Caco-2 (cell line): ENCODE measurements at regions not wholly inside any gene's neighbourhood (a gene's known extent, or its start where the extent isn't known, plus 50 kb on each side); places are given as distances from the start of the nearest gene placed in this dataset.

Source experiments
- BruUV-seq: library from RNA; stranded (reverse); fragments of 400-500 nt; replicated peaks from 2 replicates; lab custom pipeline; 2021; lab: Mats Ljungman, UMichigan
- CTCF ChIA-PET: fragments of 300-600 bp; sonication (Branson Sonifier 250); formaldehyde crosslinking; loops from one replicate; lab custom pipeline; 2022; ENCODE audit warnings: antibody characterized with exemption; lab: Charles Lee
- POLR2A ChIA-PET: fragments of 300-600 bp; sonication (Branson Sonifier 250); formaldehyde crosslinking; loops from one replicate; lab custom pipeline; 2022; ENCODE audit warnings: antibody characterized with exemption; lab: Charles Lee
- DNase-seq, 2 experiments: peaks; one replicate each; pipeline versions ENCODE4 v3.0.0 to v3.0.0-alpha.2; 2020 to 2022
- H3K27me3 ChIP-seq: replicated peaks from 2 replicates; pipeline ENCODE4 v1.6.0; 2011; ENCODE audit warnings: low read length; ENCODE audit not compliant: control insufficient read depth, insufficient read depth
- H3K36me3 ChIP-seq: 2 replicates; pipeline ENCODE4 v1.5.1; 2011; ENCODE audit warnings: low read length; ENCODE audit not compliant: control insufficient read depth, insufficient read depth
- H3K4me1 ChIP-seq: fragments of 250-450 bp; sonication (Bioruptor Pico); 2 replicates; pipeline ENCODE4 v1.5.1; 2020; ENCODE audit warnings: mild to moderate bottlenecking
- H3K4me3 ChIP-seq: 2 replicates; pipeline ENCODE4 v1.5.1; 2011; ENCODE audit warnings: low read depth, mild to moderate bottlenecking, control low read depth, low read length
- H3K9me3 ChIP-seq: fragments of 250-450 bp; sonication (Bioruptor Pico); 2 replicates; pipeline ENCODE4 v1.5.1; 2020; ENCODE audit warnings: mild to moderate bottlenecking, moderate library complexity
- H3K27ac Mint-ChIP-seq: one replicate; pipeline ENCODE4 v1.8.0; 2022; ENCODE audit warnings: mixed read lengths; ENCODE audit not compliant: unreplicated experiment
- H3K27me3 Mint-ChIP-seq: one replicate; pipeline ENCODE4 v1.8.0; 2022; ENCODE audit warnings: mixed read lengths; ENCODE audit not compliant: insufficient read depth, unreplicated experiment
- H3K36me3 Mint-ChIP-seq: one replicate; pipeline ENCODE4 v1.8.0; 2022; ENCODE audit warnings: mild to moderate bottlenecking, mixed read lengths; ENCODE audit not compliant: insufficient read depth, unreplicated experiment
- H3K4me1 Mint-ChIP-seq: one replicate; pipeline ENCODE4 v1.8.0; 2022; ENCODE audit warnings: low read depth, mixed read lengths; ENCODE audit not compliant: unreplicated experiment
- H3K4me3 Mint-ChIP-seq: one replicate; pipeline ENCODE4 v1.8.0; 2022; ENCODE audit warnings: mild to moderate bottlenecking, moderate library complexity, mixed read lengths; ENCODE audit not compliant: unreplicated experiment
- H3K9me3 Mint-ChIP-seq: one replicate; pipeline ENCODE4 v1.8.0; 2022; ENCODE audit warnings: mixed read lengths; ENCODE audit not compliant: unreplicated experiment
- intact Hi-C: fragments of 100-400 bp; cut with micrococcal nuclease; formaldehyde crosslinking; loops from one replicate; pipeline ENCODE4 v1.10.0; 2022; ENCODE audit not compliant: unreplicated experiment
- TF ChIP-seq, protein P1 (sequence below), 2 experiments: fragments of 200-600 bp in 1 of 2; IDR thresholded peaks; 1 replicate in 1 of 2; 2 replicates in 1 of 2; pipeline versions ENCODE4 v1.5.1 to v1.8.0; 2011 to 2022; ENCODE audit warnings: antibody characterized with exemption in 1 of 2, control low read depth in 1 of 2, inconsistent platforms in 1 of 2, low read depth in 1 of 2, low read length in 1 of 2, mild to moderate bottlenecking in 1 of 2, moderate library complexity in 1 of 2; ENCODE audit not compliant: insufficient read depth in 1 of 2, severe bottlenecking in 1 of 2, unreplicated experiment in 1 of 2

DNA sequence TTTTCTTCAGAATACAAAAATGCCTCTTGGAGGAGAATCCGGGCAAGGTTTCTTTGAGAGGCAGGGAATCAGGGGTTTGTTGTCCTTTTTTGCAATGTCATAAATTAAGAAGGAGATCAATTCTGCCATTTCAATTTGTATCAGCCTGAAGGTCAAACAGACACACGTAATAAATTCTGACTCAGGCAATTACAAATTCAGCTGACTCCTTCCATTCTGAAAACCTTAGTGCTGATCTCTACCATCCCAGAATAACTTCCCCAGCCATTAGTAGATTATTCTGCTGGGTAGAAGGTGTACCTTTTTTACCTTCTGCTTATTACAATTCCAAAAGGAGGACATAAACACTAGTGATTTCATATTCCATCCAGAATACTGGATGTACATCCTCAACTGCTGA, 516.6 kb downstream of the AGTPBP1 start:
- no peaks in the 10 kb centered on the region for H3K27me3 ChIP-seq
- POLR2A ChIA-PET = no interaction called here
- H3K27ac Mint-ChIP-seq = no peak overlapping the region
- no peaks in the 10 kb centered on the region for H3K9me3 Mint-ChIP-seq
- H3K36me3 ChIP-seq = no peaks in the 10 kb centered on the region
- intact Hi-C loops = no loop called here
- H3K4me1 Mint-ChIP-seq = no peaks in the 10 kb centered on the region
- H3K4me3 ChIP-seq = no peak overlapping the region
- CTCF ChIA-PET = no interaction called here
- no peak overlapping the region for H3K4me3 Mint-ChIP-seq
- H3K4me1 ChIP-seq = no peaks in the 10 kb centered on the region
- H3K9me3 ChIP-seq = no peaks in the 10 kb centered on the region
- H3K27me3 Mint-ChIP-seq = peaks cover 2% of the 10 kb centered on the region
- BruUV-seq = no TSS peak
- H3K36me3 Mint-ChIP-seq = no peaks in the 10 kb centered on the region
- DNase-seq = no peak
- TF ChIP-seq, protein P1, sequence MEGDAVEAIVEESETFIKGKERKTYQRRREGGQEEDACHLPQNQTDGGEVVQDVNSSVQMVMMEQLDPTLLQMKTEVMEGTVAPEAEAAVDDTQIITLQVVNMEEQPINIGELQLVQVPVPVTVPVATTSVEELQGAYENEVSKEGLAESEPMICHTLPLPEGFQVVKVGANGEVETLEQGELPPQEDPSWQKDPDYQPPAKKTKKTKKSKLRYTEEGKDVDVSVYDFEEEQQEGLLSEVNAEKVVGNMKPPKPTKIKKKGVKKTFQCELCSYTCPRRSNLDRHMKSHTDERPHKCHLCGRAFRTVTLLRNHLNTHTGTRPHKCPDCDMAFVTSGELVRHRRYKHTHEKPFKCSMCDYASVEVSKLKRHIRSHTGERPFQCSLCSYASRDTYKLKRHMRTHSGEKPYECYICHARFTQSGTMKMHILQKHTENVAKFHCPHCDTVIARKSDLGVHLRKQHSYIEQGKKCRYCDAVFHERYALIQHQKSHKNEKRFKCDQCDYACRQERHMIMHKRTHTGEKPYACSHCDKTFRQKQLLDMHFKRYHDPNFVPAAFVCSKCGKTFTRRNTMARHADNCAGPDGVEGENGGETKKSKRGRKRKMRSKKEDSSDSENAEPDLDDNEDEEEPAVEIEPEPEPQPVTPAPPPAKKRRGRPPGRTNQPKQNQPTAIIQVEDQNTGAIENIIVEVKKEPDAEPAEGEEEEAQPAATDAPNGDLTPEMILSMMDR (IDR thresholded peaks at IDR 0.05; ENCODE audit: insufficient read depth in 1 of 2, low read depth in 1 of 2, low read length in 1 of 2, severe bottlenecking in 1 of 2, unreplicated experiment in 1 of 2) = no peak

DNA sequence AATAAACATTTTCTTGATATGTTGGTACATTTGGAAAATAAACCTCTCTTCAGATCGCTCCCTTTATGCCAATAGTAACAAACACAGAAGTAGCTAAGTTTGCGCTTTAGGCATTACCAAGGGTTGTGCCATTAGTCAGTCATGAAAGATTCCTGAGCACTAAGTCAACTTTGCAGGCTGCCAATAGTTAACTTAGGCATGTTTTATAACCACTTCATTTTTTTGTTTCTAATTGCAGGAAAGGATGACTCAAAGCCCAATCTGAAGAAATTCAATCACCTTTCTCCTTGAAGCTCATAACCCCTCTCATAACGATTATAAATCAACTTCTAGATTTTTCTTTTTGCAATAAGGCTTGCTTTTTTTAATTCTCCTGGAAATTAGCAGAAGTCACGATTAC, 517.0 kb downstream of the AGTPBP1 start:
- no peaks in the 10 kb centered on the region for H3K27me3 ChIP-seq
- no peak overlapping the region for H3K4me3 ChIP-seq
- H3K9me3 ChIP-seq = no peaks in the 10 kb centered on the region
- ChIA-PET CTCF (no interaction called here), POLR2A (no interaction called here)
- no peak for DNase-seq
- peaks cover 2% of the 10 kb centered on the region for H3K27me3 Mint-ChIP-seq
- H3K36me3 Mint-ChIP-seq = no peaks in the 10 kb centered on the region
- no peaks in the 10 kb centered on the region for H3K36me3 ChIP-seq
- BruUV-seq = no TSS peak
- no peaks in the 10 kb centered on the region for H3K9me3 Mint-ChIP-seq
- H3K4me3 Mint-ChIP-seq = no peak overlapping the region
- H3K4me1 ChIP-seq = no peaks in the 10 kb centered on the region
- no peak overlapping the region for H3K27ac Mint-ChIP-seq
- TF ChIP-seq, protein P1 (IDR thresholded peaks at IDR 0.05; ENCODE audit: insufficient read depth in 1 of 2, low read depth in 1 of 2, low read length in 1 of 2, severe bottlenecking in 1 of 2, unreplicated experiment in 1 of 2) = no peak
- H3K4me1 Mint-ChIP-seq = no peaks in the 10 kb centered on the region
- intact Hi-C loops = no loop called here

DNA sequence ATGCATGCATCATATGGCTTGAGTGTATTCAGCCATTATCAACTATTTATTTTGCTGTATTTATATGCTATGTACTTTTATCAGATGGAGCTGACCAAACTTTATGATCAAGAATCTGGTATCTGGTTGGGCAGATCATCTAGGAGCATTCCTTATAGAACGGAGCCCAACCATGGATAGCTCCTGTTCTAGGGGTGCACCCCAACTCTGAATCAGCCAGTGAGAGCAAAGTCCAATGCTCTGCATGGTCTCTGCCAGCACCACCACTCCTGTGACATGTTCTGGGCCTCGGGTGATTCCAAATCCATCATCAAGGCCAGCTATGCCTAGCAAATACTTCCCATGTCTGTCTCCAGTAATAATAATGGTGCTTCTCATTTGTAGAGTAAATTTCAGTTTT, 517.5 kb downstream of the AGTPBP1 start:
- H3K9me3 ChIP-seq = no peaks in the 10 kb centered on the region
- Mint-ChIP-seq H3K27me3 (peaks cover 2% of the 10 kb centered on the region), H3K9me3 (no peaks in the 10 kb centered on the region), H3K4me1 (no peaks in the 10 kb centered on the region), H3K36me3 (no peaks in the 10 kb centered on the region), H3K4me3 (no peak overlapping the region), H3K27ac (no peak overlapping the region)
- no peak for DNase-seq
- H3K4me1 ChIP-seq = no peaks in the 10 kb centered on the region
- no peaks in the 10 kb centered on the region for H3K36me3 ChIP-seq
- no peak overlapping the region for H3K4me3 ChIP-seq
- intact Hi-C loops = no loop called here
- CTCF ChIA-PET = no interaction called here
- TF ChIP-seq, protein P1 (IDR thresholded peaks at IDR 0.05; ENCODE audit: insufficient read depth in 1 of 2, low read depth in 1 of 2, low read length in 1 of 2, severe bottlenecking in 1 of 2, unreplicated experiment in 1 of 2) = no peak
- POLR2A ChIA-PET = no interaction called here
- BruUV-seq = no TSS peak
- no peaks in the 10 kb centered on the region for H3K27me3 ChIP-seq
